Nephron (organoid): ENCODE measurements at regions not wholly inside any gene's neighbourhood (a gene's known extent, or its start where the extent isn't known, plus 50 kb on each side); places are given as distances from the start of the nearest gene placed in this dataset.
"Not testable (repeated sequence)": the region's sequence is repeated elsewhere in the genome, so short reads cannot be mapped to it uniquely, and the experiment has no call there.

Experiments used
- H3K27ac Mint-ChIP-seq, 3 experiments: 2 replicates each; pipeline ENCODE4 v1.8.0; 2020; ENCODE audit warnings: mixed read lengths in 3 of 3, mild to moderate bottlenecking in 2 of 3, moderate library complexity in 1 of 3
- H3K27me3 Mint-ChIP-seq: 2 replicates; pipeline ENCODE4 v1.8.0; 2021; ENCODE audit warnings: low read depth, mild to moderate bottlenecking, moderate library complexity, mixed read lengths
- H3K36me3 Mint-ChIP-seq: 2 replicates; pipeline ENCODE4 v1.8.0; 2020; ENCODE audit warnings: low read depth, mixed read lengths
- H3K4me1 Mint-ChIP-seq: 2 replicates; pipeline ENCODE4 v1.8.0; 2020; ENCODE audit warnings: mixed read lengths
- H3K4me3 Mint-ChIP-seq, 3 experiments: 2 replicates each; pipeline ENCODE4 v1.8.0; 2020; ENCODE audit warnings: mild to moderate bottlenecking in 3 of 3, mixed read lengths in 3 of 3, moderate library complexity in 2 of 3
- H3K9me3 Mint-ChIP-seq: 2 replicates; pipeline ENCODE4 v1.8.0; 2020; ENCODE audit warnings: mixed read lengths
- TF ChIP-seq, protein P1 (sequence below), 3 experiments: fragments of 200-600 bp; sonication (generic); IDR thresholded peaks; one replicate each; pipeline ENCODE4 v1.5.0; 2021; ENCODE audit warnings: antibody characterized with exemption in 3 of 3; ENCODE audit not compliant: unreplicated experiment in 3 of 3

DNA sequence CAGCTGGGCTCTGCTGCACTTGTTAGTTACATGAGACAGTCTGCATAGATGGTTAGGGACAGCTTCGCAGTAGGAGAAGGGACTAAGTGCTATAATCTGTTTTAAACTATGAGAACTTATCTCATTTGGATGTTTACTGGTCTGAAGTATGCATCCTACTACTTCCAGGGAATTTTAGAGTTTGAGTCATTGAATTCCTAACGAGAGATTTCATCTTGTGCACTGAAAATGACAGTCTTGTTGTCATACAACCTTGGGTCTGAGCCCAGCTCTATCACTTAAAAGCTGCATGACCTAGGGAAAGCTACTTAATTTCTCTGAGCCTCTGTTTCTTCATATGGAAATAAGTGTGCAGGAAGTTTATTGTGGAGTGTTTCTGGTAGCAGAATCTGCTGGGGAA lies 78.4 kb downstream of the TRIM43 start:
- Mint-ChIP-seq H3K36me3 (no peaks in the 10 kb centered on the region), H3K27ac (no peak overlapping the region), H3K4me3 (no peak overlapping the region), H3K4me1 (peaks cover 17% of the 10 kb centered on the region), H3K9me3 (peaks cover 2% of the 10 kb centered on the region), H3K27me3 (peaks cover 18% of the 10 kb centered on the region)
- TF ChIP-seq, protein P1, sequence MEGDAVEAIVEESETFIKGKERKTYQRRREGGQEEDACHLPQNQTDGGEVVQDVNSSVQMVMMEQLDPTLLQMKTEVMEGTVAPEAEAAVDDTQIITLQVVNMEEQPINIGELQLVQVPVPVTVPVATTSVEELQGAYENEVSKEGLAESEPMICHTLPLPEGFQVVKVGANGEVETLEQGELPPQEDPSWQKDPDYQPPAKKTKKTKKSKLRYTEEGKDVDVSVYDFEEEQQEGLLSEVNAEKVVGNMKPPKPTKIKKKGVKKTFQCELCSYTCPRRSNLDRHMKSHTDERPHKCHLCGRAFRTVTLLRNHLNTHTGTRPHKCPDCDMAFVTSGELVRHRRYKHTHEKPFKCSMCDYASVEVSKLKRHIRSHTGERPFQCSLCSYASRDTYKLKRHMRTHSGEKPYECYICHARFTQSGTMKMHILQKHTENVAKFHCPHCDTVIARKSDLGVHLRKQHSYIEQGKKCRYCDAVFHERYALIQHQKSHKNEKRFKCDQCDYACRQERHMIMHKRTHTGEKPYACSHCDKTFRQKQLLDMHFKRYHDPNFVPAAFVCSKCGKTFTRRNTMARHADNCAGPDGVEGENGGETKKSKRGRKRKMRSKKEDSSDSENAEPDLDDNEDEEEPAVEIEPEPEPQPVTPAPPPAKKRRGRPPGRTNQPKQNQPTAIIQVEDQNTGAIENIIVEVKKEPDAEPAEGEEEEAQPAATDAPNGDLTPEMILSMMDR (IDR thresholded peaks at IDR 0.05; ENCODE audit: unreplicated experiment in 3 of 3), result no peak

DNA sequence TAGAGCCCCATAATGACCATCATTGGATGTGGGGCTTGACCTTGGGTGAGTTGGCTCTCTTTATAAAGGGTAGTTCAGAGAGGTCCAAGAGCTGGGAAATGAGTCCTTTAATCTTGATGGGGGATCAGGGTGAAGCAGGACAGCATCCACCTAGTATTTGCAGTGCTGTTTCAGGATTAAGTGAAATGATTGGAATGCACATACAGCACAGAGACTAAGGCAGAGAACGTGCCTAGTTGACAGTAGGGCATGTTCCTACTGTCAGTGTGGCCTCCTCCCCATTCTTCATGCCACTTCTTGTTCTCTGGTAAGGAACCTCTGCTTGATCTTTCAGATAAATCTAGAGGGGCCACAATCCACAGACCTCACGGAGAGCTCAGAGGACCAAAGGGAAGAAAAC lies 78.9 kb downstream of the TRIM43 start:
- peaks cover 17% of the 10 kb centered on the region for H3K4me1 Mint-ChIP-seq
- no peak overlapping the region for H3K4me3 Mint-ChIP-seq
- H3K9me3 Mint-ChIP-seq, result peaks cover under 1% of the 10 kb centered on the region
- no peak overlapping the region for H3K27ac Mint-ChIP-seq
- H3K36me3 Mint-ChIP-seq, result no peaks in the 10 kb centered on the region
- TF ChIP-seq, protein P1 (IDR thresholded peaks at IDR 0.05; ENCODE audit: unreplicated experiment in 3 of 3), result no peak
- peaks cover 23% of the 10 kb centered on the region for H3K27me3 Mint-ChIP-seq

DNA sequence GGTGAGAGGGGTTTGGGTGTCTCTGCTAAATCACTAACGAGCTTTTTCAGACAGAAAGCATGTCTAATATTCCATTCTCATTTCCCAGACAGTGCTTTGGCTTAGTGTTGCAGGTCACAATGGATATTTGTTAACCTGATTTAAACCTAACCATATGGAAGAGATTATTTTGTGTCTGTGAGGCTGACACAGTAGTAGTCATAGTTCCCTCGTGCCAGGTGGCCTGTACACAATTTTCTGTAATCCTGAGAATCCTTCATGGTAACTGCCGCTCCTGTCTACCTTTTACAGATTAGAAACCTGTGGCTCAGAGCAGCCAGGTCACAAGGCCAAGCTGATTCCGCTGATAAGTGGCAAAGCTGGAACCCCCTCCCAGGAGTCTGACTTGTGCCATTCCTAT lies 79.4 kb downstream of the TRIM43 start:
- not testable (repeated sequence) for H3K27ac Mint-ChIP-seq

DNA sequence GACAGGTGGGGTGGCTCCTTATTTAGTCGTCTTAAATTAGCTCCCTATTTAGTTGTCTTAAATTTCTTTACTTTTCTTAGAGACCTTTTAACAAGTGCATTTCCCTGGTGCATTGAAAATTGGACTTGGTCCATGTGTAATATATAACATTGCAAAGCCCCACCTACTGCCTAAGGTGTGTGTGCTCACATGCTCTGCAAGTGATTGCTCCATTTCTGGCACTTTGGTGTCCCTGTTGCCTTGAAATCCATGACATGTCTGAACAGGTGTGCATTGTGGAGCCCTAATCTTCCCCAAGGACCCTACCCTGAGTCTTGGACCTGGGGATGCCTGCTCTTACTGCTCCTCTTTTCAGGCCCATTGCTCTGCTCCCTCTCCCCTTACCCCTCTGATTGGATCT lies 80.2 kb downstream of the TRIM43 start:
- H3K27ac Mint-ChIP-seq, H3K9me3 Mint-ChIP-seq, H3K4me3 Mint-ChIP-seq, H3K36me3 Mint-ChIP-seq: not testable (repeated sequence)
- Mint-ChIP-seq H3K4me1 (peaks cover 13% of the 10 kb centered on the region), H3K27me3 (peaks cover 21% of the 10 kb centered on the region)

More for the DNA sequence above, 79.4 kb downstream of the TRIM43 start:
- Mint-ChIP-seq H3K27me3 (peaks cover 22% of the 10 kb centered on the region), H3K4me1 (peaks cover 17% of the 10 kb centered on the region)
- H3K9me3 Mint-ChIP-seq, H3K36me3 Mint-ChIP-seq, H3K4me3 Mint-ChIP-seq: not testable (repeated sequence)

DNA sequence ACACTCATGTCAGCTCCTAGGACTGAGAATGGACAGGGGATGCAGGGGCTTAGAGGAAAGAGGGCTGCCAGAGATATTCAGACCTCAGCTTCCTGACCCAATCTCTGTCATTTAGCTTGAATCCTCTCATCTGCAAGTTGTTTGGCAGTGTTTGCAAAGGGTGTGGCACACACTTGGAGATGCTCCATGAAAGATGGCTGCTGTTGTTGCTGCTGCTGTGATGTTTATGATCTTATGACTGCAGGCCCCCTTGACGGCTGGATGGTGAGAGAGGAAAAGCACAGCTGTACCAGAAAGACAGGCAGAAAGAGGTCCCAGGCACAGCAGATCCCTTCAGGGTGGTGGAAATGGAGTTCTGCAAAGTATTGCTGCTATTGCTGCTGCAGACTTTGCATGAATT lies 80.7 kb downstream of the TRIM43 start:
- H3K36me3 Mint-ChIP-seq, H3K4me3 Mint-ChIP-seq, H3K9me3 Mint-ChIP-seq, H3K4me1 Mint-ChIP-seq, H3K27ac Mint-ChIP-seq: not testable (repeated sequence)
- peaks cover 21% of the 10 kb centered on the region for H3K27me3 Mint-ChIP-seq

DNA sequence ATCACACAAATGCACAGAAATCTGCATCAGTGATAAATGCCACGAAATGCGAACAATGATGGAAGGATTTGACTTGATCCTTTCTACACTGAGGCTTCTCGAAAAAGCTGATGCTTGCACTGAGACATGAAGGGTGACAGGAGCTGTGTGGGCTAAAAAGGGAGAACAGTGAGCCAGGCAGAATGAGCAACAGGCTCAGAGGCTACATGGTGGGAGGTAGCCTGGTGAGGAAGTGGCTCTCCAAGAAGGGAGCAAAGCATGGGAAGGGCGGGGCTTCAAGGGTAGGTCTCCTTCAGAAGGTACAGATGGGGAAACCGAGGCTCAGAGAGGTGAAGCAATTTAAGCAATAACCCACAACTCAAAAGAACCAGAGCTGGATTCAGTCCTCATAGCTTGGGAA lies 82.4 kb downstream of the TRIM43 start:
- H3K9me3 Mint-ChIP-seq, result no peaks in the 10 kb centered on the region

DNA sequence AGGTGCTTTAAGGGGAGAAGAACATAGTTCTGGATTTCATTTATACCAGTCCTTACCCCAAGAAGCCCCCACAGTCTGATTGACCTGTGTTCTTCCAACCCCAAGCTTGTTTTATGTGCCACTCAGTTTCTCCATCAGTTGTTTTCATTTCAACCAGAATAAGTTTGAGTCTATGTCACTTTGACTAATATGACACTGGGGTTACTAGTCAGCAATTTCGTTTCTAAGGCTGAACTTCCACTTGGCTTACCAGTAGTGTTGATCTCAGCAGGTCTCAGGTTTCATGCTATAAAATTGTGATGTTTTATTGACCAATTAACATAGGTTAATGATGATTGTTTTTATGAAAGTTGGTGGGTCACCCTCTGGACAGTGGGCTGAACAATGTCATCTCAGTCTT lies 84.8 kb downstream of the TRIM43 start:
- H3K9me3 Mint-ChIP-seq, H3K36me3 Mint-ChIP-seq, H3K4me1 Mint-ChIP-seq, H3K4me3 Mint-ChIP-seq, H3K27ac Mint-ChIP-seq: not testable (repeated sequence)
- H3K27me3 Mint-ChIP-seq, result peaks cover 25% of the 10 kb centered on the region

More for the DNA sequence above, 82.4 kb downstream of the TRIM43 start:
- Mint-ChIP-seq H3K27ac (no peak overlapping the region), H3K36me3 (no peaks in the 10 kb centered on the region), H3K4me1 (peaks cover 8% of the 10 kb centered on the region), H3K4me3 (no peak overlapping the region), H3K27me3 (peaks cover 25% of the 10 kb centered on the region)
- TF ChIP-seq, protein P1 (IDR thresholded peaks at IDR 0.05; ENCODE audit: unreplicated experiment in 3 of 3), result no peak

DNA sequence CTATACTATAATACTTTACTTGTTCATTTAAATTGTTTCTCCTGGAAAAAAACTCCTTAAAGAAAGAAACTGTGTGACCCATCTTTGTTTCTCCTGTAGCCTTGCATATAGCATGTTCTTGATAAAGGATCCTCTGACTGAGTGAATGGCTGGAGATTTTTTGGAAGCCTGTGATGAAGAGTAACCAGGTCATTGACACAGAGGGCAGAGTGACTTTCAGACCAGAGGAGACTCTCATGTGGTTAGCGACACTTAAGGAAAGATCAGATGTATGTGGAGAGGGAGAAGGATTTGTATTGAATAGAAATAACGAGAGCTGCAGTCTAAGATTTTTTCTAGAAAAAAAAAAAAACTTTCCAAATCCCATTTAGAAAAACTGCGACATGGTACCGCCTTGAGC lies 85.5 kb downstream of the TRIM43 start:
- TF ChIP-seq, protein P1 (IDR thresholded peaks at IDR 0.05; ENCODE audit: unreplicated experiment in 3 of 3), result no peak
- Mint-ChIP-seq H3K4me3 (no peak overlapping the region), H3K27ac (no peak overlapping the region), H3K36me3 (no peaks in the 10 kb centered on the region), H3K9me3 (no peaks in the 10 kb centered on the region), H3K4me1 (peaks cover 9% of the 10 kb centered on the region), H3K27me3 (peaks cover 31% of the 10 kb centered on the region)

DNA sequence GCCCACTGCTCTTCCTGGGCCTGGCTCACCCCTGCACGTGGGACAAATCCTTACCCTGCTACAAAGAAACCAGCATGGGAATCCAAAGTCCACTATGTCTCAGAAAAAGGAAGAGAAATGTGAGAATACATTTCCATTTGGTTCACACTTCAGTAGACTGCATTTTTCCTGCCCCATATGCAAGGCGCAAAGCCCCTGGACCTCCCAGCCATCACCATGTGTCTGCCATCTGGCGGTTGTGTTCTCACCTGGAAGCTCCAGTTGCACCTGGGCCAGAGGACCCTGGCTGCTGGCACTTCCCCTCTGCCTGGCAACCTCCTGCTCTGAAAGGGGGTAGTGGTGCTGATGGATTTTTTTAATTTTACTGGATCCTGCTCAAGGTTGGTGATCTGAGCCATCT lies 86.0 kb downstream of the TRIM43 start:
- peaks cover 13% of the 10 kb centered on the region for H3K4me1 Mint-ChIP-seq
- not testable (repeated sequence) for H3K36me3 Mint-ChIP-seq, H3K27ac Mint-ChIP-seq, H3K9me3 Mint-ChIP-seq, H3K4me3 Mint-ChIP-seq
- H3K27me3 Mint-ChIP-seq, result peaks cover 31% of the 10 kb centered on the region

DNA sequence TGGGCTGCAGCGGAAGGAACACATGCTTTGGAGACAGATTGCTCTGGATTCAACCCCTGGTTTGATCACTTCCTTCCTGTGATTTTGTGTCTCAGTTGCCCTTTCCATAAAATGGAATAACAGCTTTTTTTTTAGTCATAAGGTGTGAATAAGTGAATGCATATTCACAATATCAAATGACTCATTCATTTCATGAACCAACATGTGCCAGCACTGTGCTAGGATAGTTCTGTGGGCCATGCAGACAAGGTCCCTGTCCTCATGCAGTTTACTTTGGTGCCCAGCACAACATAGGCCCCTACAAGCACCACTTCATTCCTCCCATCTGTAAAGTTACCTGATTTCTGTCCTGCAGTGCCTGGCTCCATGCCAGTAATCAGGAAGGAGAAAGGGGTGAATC lies 89.4 kb downstream of the TRIM43 start:
- H3K27me3 Mint-ChIP-seq, result peaks cover 22% of the 10 kb centered on the region
- not testable (repeated sequence) for H3K9me3 Mint-ChIP-seq, H3K36me3 Mint-ChIP-seq, H3K4me3 Mint-ChIP-seq, H3K27ac Mint-ChIP-seq
- H3K4me1 Mint-ChIP-seq, result peaks cover 27% of the 10 kb centered on the region

DNA sequence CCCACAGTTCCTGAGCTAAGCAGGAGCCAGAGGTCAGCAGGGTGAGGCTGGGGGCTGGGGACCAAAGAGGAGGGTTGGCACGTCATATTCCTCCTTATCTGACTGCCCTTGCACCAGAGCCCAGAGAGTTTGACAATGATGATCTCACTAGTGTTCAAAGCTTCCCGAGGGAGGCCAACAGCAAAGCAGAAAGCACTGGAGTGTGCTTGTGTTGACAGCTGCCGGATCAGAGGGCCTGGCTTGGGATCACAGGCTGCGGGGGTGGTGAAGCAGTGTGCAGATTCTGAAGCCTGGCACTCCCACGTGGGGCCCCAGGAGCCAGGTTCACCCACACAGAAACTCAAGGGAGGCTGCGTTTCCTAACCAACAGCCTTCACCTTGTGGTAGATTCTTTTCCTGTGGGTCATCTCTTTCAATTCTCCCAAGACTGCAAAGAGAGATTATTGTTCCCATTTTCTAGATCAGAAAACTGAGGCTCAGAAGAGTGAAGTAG lies 89.8 kb downstream of the TRIM43 start:
- not testable (repeated sequence) for H3K9me3 Mint-ChIP-seq, H3K36me3 Mint-ChIP-seq
- peak overlapping the region in 1 of 3 experiments; percentile 76 for H3K4me3 Mint-ChIP-seq
- H3K27me3 Mint-ChIP-seq, result peaks cover 22% of the 10 kb centered on the region
- H3K27ac Mint-ChIP-seq, result peak overlapping the region in 1 of 3 experiments; percentile 85
- H3K4me1 Mint-ChIP-seq, result peaks cover 32% of the 10 kb centered on the region
